ENCODE measurements at regions not wholly inside any gene's neighbourhood (a gene's known extent, or its start where the extent isn't known, plus 50 kb on each side); places are given as distances from the start of the nearest gene placed in this dataset.
A peak's percentile ranks its signal among the peaks of the same experiment; 100 is the strongest.

DNA sequence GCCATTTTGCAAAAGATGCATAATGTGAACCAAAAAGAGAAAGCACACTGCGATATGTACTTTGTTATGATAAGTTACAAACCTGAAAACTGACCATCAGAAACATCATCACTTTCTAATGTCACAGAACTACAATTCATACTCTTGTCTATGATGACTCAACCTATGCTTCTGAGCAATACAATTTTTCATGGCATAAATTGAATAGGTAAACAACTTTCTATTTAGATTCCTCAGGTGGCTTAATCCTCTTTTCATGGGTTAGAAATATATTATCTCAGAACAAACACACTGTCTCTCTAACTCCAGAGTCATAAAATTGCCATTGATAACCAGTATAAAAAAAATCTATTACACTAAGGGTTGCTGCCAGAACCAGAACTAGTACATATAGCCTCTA lies 1715.0 kb upstream of the FLRT2 start:
- no peak for DNase-seq (ENCODE audit: low read depth in 4 of 4, low spot score in 3 of 4)

DNA sequence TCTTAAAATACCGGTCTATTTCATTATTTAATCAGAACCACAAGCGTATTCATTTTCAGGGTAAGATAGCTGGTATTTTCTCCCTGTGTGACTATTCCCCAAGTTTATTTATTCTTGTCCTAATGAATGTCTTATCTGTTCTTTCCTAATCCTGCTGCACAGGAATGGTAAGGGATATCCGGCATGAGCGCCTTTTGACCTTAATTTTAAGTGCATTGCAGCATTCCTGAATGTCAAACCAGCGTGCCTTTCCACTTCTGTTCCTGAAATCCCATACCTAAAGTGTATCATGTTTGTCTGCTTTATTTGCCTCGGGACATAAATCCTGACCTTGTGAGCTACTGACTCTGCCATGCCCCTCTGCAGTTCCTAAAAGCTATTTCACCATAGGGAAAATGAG lies 1713.2 kb upstream of the FLRT2 start:
- DNase-seq (ENCODE audit: low read depth in 4 of 4, low spot score in 3 of 4), result peak; percentile 8 to 61 (median 20)

DNA sequence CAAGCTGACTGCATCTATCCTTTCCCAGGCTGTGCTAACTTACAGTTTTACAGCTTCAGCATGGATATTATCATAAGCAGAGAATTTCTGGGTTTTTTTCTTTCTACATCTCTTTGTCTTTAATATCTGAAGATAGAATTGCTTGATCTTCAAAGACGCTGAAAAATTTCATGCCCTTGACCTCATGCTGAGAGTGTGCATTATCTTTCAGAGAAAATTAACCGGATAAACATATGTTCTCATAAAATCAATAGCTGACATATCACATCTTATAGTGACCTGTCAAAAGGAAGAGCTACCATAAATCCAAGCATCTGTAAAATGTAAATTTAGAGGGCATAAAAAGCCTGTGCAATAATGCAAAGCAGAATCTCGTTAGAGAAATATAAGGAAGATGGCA lies 1704.1 kb upstream of the FLRT2 start:
- DNase-seq (ENCODE audit: low read depth in 4 of 4, low spot score in 3 of 4), result no peak

DNA sequence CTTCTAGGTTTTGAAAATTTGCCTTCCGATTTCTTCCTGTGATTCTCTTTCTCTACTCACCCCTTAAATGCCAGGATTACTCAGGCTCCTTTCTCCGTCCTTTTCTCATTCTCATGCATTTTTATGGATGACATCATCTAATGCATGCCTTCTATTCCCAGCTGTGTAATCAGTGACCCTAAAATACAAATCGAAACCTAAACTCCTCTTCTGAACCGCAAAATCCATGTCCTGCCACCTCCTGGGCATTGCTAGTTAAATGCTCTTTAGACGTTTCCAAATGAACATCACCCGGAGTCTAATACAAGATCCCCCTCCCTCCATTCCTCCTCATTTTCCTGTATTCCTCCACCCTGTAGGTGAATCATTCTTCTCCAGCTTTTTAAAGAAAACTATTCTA lies 1703.1 kb upstream of the FLRT2 start:
- DNase-seq (ENCODE audit: low read depth in 4 of 4, low spot score in 3 of 4), result no peak

- no peak for DNase-seq (ENCODE audit: low read depth in 4 of 4, low spot score in 3 of 4)
These were observed 1702.6 kb upstream of the FLRT2 start for GRCh38 chr14:83827383-83827782.

- DNase-seq (ENCODE audit: low read depth in 4 of 4, low spot score in 3 of 4), result no peak
These were observed 1701.5 kb upstream of the FLRT2 start for GRCh38 chr14:83828406-83828805.

DNA sequence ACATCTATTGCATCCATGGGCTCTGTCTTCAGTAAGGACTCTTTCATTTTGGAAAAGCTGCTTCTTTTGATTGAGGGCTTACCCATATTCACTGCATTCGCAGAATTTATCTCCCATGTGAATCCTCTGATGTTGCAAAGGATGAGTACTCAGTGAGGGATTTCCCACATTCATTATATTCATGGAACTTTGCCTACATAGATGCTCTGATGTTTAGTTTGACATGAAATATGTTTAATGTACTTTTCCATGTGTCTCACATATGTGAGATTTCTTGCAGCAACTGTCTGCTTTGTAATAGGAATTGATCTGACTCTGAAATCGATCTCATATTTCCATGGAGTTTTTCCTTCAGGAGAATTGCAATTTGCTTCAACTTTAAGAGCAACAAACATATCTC lies 1699.6 kb upstream of the FLRT2 start:
- DNase-seq (ENCODE audit: low read depth in 4 of 4, low spot score in 3 of 4), result no peak

DNA sequence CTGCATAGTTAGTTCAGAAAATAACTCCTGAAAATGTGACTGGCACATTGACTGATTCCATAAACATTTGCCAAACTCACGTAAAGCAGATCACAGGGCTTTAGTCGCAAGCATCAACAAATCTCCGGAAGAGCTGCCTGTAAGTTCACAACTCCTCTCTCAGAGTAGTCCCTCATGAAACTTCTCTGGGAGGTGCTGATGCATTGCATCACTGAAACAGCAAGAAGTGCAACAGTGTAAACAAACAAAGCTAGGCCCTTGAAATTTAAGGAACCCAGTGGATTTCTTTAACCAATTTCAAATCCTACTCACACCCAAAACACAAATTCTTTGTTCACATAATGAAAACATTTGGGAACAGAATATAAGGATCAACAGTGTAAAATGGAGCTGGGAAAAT lies 1691.7 kb upstream of the FLRT2 start:
- DNase-seq (ENCODE audit: low read depth in 4 of 4, low spot score in 3 of 4), result no peak

DNA sequence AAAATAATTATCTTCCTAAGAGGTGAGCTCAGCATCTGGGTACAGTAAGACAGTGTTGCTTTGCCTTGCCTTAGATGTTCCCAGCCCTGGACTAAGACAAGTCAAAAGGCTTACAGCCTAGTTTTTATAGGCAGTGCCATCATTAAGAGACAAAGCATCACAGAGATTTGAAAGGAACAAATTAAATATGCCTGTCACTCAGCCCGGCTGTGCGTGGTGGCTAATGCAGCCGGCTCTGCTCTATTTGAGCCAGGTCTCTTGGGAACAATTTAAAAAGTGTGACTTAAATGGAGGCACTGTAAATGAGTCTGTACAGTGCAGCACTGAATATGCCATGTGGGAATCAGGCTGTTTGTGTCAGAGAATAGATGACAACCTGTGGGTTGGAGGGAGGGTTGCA lies 1687.4 kb upstream of the FLRT2 start:
- DNase-seq (ENCODE audit: low read depth in 4 of 4, low spot score in 3 of 4), result no peak

DNA sequence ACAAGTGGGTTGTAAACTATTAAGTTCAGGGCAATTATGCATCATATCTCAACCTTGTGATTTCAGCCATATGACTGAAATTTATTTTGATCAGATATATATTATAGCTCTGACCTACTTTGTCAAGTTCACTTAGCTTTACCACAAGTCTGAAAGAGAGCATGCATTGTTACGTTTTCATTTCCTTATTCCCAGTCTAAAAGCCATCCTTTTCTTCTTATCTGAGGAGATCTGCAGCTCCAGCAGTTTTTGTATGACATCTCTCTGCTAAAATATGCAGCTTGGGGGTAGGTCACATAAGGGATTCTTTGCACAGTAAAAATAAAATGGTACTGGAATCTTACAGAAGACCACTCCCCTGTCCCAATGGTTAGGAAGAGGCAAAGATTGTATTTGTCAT lies 1682.8 kb upstream of the FLRT2 start:
- no peak for DNase-seq (ENCODE audit: low read depth in 4 of 4, low spot score in 3 of 4)

DNA sequence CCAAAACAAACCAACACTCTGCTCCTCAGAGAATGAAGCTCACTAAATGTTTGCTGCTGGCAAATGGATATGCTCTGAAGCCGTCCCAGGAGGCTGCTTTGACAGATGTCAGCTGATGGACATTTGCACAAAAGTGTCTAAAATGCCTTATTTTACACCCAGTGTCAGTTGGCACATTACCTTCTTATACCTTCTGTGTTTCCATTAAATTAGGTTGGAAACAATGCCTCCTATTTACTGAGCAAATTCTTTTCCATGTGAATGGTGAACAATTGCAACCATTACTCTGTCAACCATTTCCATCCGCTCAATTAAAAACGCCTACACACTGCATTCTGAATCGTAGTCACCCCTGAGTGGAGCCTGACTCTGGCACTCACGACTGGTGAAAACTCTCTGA lies 1679.9 kb upstream of the FLRT2 start:
- no peak for DNase-seq (ENCODE audit: low read depth in 4 of 4, low spot score in 3 of 4)

DNA sequence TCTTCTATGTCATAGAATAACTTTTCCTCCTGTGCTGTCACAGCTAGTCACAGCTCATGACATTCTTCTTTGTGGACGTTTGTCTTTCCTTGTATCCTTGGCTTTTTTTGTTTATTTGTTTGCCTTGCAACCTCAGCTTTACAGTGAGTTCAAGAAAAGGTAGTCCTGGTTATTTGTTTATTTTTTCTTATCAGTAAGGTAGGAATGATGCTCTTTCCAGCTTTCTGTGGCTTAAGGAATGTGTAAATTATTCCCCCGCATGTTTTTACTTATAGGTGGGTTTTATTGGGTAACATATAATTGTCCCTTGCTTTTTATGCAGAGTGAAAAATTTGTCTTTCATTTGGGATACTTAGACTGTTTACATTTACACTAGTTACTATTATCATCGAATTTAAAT lies 1673.6 kb upstream of the FLRT2 start:
- no peak for DNase-seq (ENCODE audit: low read depth in 4 of 4, low spot score in 3 of 4)

- no peak for DNase-seq (ENCODE audit: low read depth in 4 of 4, low spot score in 3 of 4)
These were observed 1669.3 kb upstream of the FLRT2 start for GRCh38 chr14:83860631-83861155.

GRCh38 chr14:83863042-83863774 lies 1666.7 kb upstream of the FLRT2 start:
- DNase-seq (ENCODE audit: low read depth in 4 of 4, low spot score in 3 of 4), result no peak

DNA sequence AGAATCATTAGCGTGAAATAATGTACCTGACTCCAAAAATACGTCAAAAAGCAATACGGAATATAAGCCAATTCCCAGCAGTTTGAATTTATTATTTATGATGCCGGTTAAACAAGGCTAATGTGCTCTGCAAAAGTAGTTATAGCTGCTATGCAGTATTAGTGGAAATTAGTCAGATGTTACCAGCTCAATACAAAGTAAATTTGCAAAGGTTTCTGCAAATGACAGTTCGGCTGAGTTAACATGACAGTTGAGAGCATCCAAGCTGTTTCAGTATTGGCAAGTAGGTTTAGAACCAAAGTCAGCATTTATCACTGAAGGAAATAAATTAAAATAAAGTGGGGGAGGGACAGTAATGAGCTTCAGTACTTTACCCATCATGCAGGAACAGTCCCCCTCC lies 1665.8 kb upstream of the FLRT2 start:
- no peak for DNase-seq (ENCODE audit: low read depth in 4 of 4, low spot score in 3 of 4)

- no peak for DNase-seq (ENCODE audit: low read depth in 4 of 4, low spot score in 3 of 4)
These were observed 1662.2 kb upstream of the FLRT2 start for GRCh38 chr14:83867566-83868225.

DNA sequence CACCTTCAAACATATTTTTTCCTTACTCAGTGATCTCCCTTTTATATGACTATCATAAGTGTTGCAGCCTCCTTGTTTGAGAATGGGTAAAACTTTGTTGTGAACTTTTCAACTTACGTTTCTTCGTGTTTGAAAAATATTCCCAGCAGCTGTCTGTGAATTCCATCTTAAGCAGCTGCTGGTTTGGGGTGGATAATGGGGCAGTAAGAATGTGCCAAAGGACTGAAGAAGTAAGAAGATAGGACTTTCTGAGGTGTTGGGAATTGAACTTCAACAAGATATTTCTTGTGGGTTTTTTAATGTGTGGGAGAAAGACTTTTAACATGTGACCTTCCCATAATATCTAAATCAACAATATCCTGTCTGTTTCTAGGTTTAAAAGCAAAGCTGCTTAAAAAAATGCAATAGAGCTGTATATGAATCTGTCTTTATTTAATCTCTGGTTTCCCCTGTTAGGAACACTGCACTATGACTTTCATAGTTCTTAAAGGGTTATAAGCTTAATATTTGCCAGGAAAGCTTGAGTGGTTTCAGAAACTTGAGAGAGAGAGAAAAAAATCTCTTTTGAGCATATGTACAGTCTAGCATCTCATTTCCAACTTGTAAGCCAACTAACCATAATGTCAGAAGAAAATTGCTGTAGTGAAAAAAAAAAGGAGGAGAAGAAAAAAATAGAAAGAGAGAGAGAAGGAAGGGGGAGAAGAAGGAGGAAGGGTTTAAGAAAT lies 1659.2 kb upstream of the FLRT2 start:
- no peak for DNase-seq (ENCODE audit: low read depth in 4 of 4, low spot score in 3 of 4)

DNA sequence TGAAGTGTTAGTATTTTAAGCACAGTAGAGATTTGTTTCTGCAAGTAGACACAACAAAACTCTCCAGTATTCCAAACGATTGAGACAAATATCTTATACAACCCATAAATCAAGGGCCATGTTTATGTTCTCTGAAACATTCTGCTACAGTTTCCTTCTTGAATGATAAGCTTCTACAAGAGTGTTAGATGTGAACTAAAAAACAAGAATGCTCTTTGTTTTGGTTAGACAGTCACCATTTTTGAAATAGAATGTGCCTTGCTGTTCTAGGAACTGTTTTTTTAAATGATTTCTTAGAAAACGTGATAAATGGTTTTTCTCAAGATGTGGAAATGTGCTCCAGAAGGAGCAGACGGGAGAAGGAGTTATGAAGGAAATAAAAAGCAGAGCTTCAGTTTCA lies 1656.3 kb upstream of the FLRT2 start:
- no peak for DNase-seq (ENCODE audit: low read depth in 4 of 4, low spot score in 3 of 4)

DNA sequence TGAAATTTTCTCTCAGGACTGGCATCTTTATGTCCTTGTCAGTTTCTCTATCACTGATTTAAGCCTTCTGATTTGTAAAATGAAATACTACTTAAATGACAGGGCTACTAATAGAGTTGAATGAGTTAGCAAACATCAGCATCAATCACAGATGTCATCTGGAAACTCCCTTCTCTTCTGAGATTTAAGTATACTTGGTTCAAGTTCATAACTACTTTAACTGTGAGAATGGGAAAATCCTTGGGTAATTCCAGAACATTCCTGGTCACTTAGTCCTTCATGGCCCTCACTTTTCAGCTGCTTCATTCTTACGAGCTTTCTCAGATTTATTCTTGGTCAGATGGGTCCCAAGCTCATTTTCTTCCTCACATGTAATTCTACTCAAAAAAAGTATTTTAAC lies 1655.3 kb upstream of the FLRT2 start:
- no peak for DNase-seq (ENCODE audit: low read depth in 4 of 4, low spot score in 3 of 4)

- DNase-seq (ENCODE audit: low read depth in 4 of 4, low spot score in 3 of 4), result no peak
These were observed 1646.2 kb upstream of the FLRT2 start for GRCh38 chr14:83883732-83884131.

DNA sequence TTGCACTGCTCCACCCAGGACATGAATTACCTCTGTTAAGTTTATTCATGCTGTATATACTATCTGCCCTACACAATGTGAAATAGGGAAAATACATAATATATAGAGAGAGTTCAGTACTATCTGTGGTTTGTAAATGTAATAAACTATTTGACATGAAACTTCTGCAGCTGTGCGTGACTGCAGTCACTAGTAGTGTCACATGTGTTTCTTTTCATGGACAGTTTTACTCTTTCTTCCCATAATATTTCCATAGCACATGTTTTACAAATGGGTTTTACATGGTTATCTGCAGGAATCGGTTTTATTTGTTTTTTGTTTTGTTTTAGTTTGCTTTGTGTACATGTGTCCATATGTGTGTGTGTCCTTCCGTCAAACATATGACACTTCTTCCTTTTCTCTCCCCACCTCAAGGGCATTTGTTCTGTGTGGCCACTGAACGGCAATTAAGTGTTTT lies 1644.1 kb upstream of the FLRT2 start:
- peak in 2 of 4 donors; percentile 32 to 33 for DNase-seq (ENCODE audit: low read depth in 4 of 4, low spot score in 3 of 4)

- DNase-seq (ENCODE audit: low read depth in 4 of 4, low spot score in 3 of 4), result no peak
These were observed 1642.1 kb upstream of the FLRT2 start for GRCh38 chr14:83887866-83888265.
